Endodermal cell (in vitro differentiated cells): ENCODE measurements at regions not wholly inside any gene's neighbourhood (a gene's known extent, or its start where the extent isn't known, plus 50 kb on each side); places are given as distances from the start of the nearest gene placed in this dataset.

ENCODE experiments used
- DNase-seq: peaks from one replicate; pipeline ENCODE4 v3.0.0-alpha.2; 2017
- H3K27ac ChIP-seq: 2 replicates; pipeline ENCODE4 v1.5.1; 2013; ENCODE audit warnings: mild to moderate bottlenecking, low read depth, low read length, moderate library complexity
- H3K27me3 ChIP-seq: 2 replicates; pipeline ENCODE4 v1.6.1; 2013; ENCODE audit warnings: mild to moderate bottlenecking, low read length, moderate library complexity; ENCODE audit not compliant: insufficient read depth, control insufficient read depth, poor library complexity, severe bottlenecking
- H3K36me3 ChIP-seq: 2 replicates; pipeline ENCODE4 v1.7.0; 2013; ENCODE audit warnings: mild to moderate bottlenecking, low read length, moderate library complexity; ENCODE audit not compliant: control insufficient read depth, insufficient read depth
- H3K4me1 ChIP-seq: one replicate; pipeline ENCODE4 v1.7.0; 2013; ENCODE audit warnings: low read length; ENCODE audit not compliant: control insufficient read depth, insufficient read depth
- H3K4me3 ChIP-seq: 2 replicates; pipeline ENCODE4 v1.5.1; 2013; ENCODE audit warnings: mild to moderate bottlenecking, low read length, moderate library complexity
- H3K9ac ChIP-seq: 2 replicates; pipeline ENCODE4 v1.6.1; 2013; ENCODE audit warnings: mild to moderate bottlenecking, low read length, moderate library complexity; ENCODE audit not compliant: poor library complexity, severe bottlenecking; ENCODE audit errors: extremely low read depth
- H3K9me3 ChIP-seq: 2 replicates; pipeline ENCODE4 v1.6.1; 2013; ENCODE audit warnings: mild to moderate bottlenecking, low read length, moderate library complexity; ENCODE audit not compliant: control insufficient read depth
- H3K27ac Mint-ChIP-seq: 2 replicates; pipeline ENCODE4 v1.8.0; 2020; ENCODE audit warnings: mixed read lengths
- H3K27me3 Mint-ChIP-seq: 2 replicates; pipeline ENCODE4 v1.8.0; 2021; ENCODE audit warnings: mild to moderate bottlenecking, mixed read lengths; ENCODE audit not compliant: insufficient read depth
- H3K36me3 Mint-ChIP-seq: 2 replicates; pipeline ENCODE4 v1.8.0; 2020; ENCODE audit warnings: low read depth, mixed read lengths
- H3K4me1 Mint-ChIP-seq: 2 replicates; pipeline ENCODE4 v1.8.0; 2020; ENCODE audit warnings: mixed read lengths
- H3K4me3 Mint-ChIP-seq: 2 replicates; pipeline ENCODE4 v1.8.0; 2020; ENCODE audit warnings: mild to moderate bottlenecking, moderate library complexity, mixed read lengths
- H3K9me3 Mint-ChIP-seq: 2 replicates; pipeline ENCODE4 v1.8.0; 2020; ENCODE audit warnings: mild to moderate bottlenecking, mixed read lengths
- CTCF ChIP-seq: fragments of 200-600 bp; sonication (generic); conservative IDR thresholded peaks from 2 replicates; pipeline ENCODE4 v1.5.0; 2021; ENCODE audit warnings: antibody characterized with exemption, mild to moderate bottlenecking
- WGBS, 2 experiments: methylation state at CpG; one replicate each; pipeline versions ENCODE4 v1.1.5 to v1.1.7; 2013; ENCODE audit warnings: missing lambda C conversion rate in 2 of 2, mixed read lengths in 1 of 2; ENCODE audit not compliant: insufficient coverage in 1 of 2, insufficient read length in 1 of 2; 5-methylcytosine and 5-hydroxymethylcytosine counted together

GRCh38 chr12:127119600-127120140 is 1147.3 kb upstream of the TMEM132C start:
- no peak overlapping the region for H3K4me3 ChIP-seq
- H3K36me3 Mint-ChIP-seq: no peaks in the 10 kb centered on the region

GRCh38 chr12:127120851-127121250 is 1146.1 kb upstream of the TMEM132C start:
- Histone ChIP-seq H3K4me1 (no peaks in the 10 kb centered on the region), H3K27ac (no peak overlapping the region), H3K9ac (no peak overlapping the region), H3K9me3 (peaks cover 7% of the 10 kb centered on the region), H3K36me3 (no peaks in the 10 kb centered on the region), H3K4me3 (no peak overlapping the region), H3K27me3 (no peaks in the 10 kb centered on the region)
- Mint-ChIP-seq H3K27ac (no peak overlapping the region), H3K4me1 (peaks cover 3% of the 10 kb centered on the region), H3K4me3 (no peak overlapping the region), H3K9me3 (no peaks in the 10 kb centered on the region), H3K27me3 (no peaks in the 10 kb centered on the region), H3K36me3 (no peaks in the 10 kb centered on the region)
- DNase-seq: no peak
- WGBS, 2 experiments: 83 to 85% methylated on average over 2 to 3 of the region's 3 CpGs
- TF ChIP-seq CTCF: no peak

More at GRCh38 chr12:127119600-127120140, 1147.3 kb upstream of the TMEM132C start:
- no peaks in the 10 kb centered on the region for H3K4me1 ChIP-seq
- peaks cover 7% of the 10 kb centered on the region for H3K9me3 ChIP-seq
- no peak overlapping the region for H3K4me3 Mint-ChIP-seq
- no peaks in the 10 kb centered on the region for H3K27me3 Mint-ChIP-seq
- no peak overlapping the region for H3K9ac ChIP-seq
- TF ChIP-seq CTCF: no peak
- 92% methylated on average over 2 of the region's 2 CpGs; no CpG with 5 or more reads in 1 of the 2 experiments for WGBS, 2 experiments
- no peaks in the 10 kb centered on the region for H3K27me3 ChIP-seq
- peaks cover 3% of the 10 kb centered on the region for H3K4me1 Mint-ChIP-seq
- no peak for DNase-seq
- H3K27ac ChIP-seq: no peak overlapping the region
- no peak overlapping the region for H3K27ac Mint-ChIP-seq
- H3K36me3 ChIP-seq: no peaks in the 10 kb centered on the region
- H3K9me3 Mint-ChIP-seq: no peaks in the 10 kb centered on the region

DNA sequence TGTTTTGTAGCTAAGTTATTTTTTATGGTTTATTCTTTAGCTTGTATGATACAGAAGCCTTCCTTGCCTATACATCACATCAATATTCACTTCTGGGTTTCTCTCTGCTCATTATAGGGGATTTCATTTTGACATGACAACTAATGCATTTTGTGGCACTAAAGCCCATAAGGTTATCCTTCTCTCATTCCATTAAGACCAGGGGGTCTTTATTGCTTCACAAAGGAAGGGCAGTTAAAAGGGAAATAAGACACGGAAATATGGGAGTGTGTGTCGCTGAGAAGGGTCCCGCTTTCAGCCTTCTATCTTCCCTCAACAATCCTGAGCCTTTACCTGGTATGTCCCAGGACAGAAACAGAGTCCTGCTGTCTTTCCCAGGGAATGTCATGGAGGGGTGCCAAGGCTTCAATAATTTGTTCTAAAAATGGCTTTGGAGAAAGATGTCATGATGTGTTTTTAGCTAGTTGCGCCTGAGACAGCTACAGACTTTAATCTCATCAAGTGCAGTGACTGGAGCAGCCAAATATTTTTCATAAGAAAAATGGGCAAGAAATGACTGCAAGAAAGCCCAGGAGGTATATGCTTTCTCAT is 1145.4 kb upstream of the TMEM132C start:
- Mint-ChIP-seq H3K36me3 (no peaks in the 10 kb centered on the region), H3K9me3 (no peaks in the 10 kb centered on the region), H3K27ac (no peak overlapping the region), H3K4me3 (no peak overlapping the region), H3K4me1 (peaks cover 3% of the 10 kb centered on the region), H3K27me3 (no peaks in the 10 kb centered on the region)
- Histone ChIP-seq H3K27me3 (no peaks in the 10 kb centered on the region), H3K27ac (no peak overlapping the region), H3K4me1 (no peaks in the 10 kb centered on the region), H3K9ac (no peak overlapping the region), H3K36me3 (no peaks in the 10 kb centered on the region), H3K9me3 (peaks cover 7% of the 10 kb centered on the region), H3K4me3 (no peak overlapping the region)
- TF ChIP-seq CTCF: no peak
- WGBS, 2 experiments: 72 to 91% methylated on average over 4 of the region's 4 CpGs
- no peak for DNase-seq
